Suppressor macrophage treated with lipopolysaccharide for 4 hours (primary cell): ENCODE measurements at regions not wholly inside any gene's neighbourhood (a gene's known extent, or its start where the extent isn't known, plus 50 kb on each side); places are given as distances from the start of the nearest gene placed in this dataset.
A peak's percentile ranks its signal among the peaks of the same experiment; 100 is the strongest.

Source experiments
- DNase-seq: peaks from one replicate; pipeline ENCODE4 v3.0.0-alpha.2; 2020

- DNase-seq: no peak
These were observed 286.5 kb upstream of the SORCS1 start for GRCh38 chr10:107451047-107451446.

DNA sequence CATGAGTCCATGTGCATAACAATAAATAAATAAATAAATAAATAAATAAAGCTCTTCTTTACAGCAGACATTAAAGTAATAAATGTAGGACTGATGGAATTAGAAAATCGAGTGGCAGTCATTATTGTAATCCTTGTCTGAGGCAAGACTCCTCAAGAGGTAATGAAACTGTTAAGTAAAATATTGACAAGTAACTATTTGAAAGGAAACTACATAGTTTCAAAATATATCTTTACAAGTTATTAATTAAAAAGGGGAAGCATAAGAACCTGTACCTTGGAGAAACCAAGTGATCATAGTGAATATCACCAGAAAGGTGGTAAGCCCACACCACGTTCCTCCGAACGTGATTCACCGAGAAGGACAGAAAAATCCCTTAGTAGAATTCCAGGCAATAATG lies 285.6 kb upstream of the SORCS1 start:
- DNase-seq: no peak

GRCh38 chr10:107444443-107444842 lies 279.9 kb upstream of the SORCS1 start:
- no peak for DNase-seq

GRCh38 chr10:107443813-107444212 lies 279.3 kb upstream of the SORCS1 start:
- no peak for DNase-seq

DNA sequence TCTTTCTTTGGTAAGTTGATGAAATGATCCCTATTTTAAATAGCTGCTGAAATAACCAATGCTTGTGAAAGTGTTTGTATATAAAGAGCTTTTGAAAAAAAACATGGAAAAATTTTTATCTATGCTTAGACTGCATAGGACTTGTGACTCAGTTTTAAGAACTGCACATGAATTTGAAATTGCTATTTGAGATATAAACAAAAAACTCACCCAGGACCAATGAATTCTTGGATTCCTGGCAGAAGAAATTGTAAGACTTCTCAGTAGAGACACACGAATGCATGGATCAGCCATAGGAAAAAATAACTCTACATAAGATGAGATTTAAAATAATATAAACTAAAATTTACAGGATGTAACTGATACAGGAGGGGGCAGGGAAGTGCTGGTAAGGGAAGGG lies 278.8 kb upstream of the SORCS1 start:
- no peak for DNase-seq

DNA sequence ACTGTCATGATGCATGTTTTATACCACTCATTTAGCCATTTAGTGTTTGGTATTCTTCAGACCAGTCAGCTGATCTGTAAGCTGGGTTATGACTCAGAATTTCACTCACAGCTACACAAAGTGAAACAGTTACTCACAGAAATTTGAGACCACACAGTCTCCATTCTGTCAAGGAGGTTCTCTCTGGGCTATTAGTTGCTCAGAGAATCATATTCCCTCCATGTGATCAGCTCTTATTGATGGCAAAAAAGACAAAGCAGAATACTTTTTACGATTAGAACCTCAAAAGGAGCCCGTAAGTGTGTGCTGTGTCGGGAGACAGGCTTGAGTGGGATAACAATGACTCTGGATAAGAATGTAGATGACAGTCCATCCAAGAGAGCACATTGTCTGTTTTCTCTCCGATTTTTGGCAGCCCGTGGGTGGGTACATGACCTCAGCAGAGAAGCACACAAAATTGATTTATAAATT lies 277.6 kb upstream of the SORCS1 start:
- DNase-seq: no peak

DNA sequence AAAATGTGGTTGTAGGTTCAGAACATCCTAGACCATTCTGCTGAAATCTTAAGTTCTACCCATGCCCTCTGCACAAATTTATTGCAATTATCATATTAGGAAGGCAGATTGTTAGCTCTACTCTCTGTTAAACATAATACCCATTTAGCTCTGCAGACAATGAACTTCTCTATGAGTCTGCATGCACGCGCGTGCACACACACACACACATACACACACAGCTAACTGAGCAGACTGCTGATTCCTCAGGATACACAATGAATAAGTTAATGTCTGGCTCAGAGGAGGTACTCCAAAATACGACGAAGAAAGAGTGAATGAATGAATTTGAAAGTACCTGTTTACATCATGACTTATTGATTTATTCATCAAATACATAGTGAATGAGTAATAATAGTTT lies 276.2 kb upstream of the SORCS1 start:
- DNase-seq: no peak

GRCh38 chr10:107437921-107438320 lies 273.4 kb upstream of the SORCS1 start:
- DNase-seq: no peak

GRCh38 chr10:107436568-107436967 lies 272.1 kb upstream of the SORCS1 start:
- no peak for DNase-seq

GRCh38 chr10:107434854-107435253 lies 270.3 kb upstream of the SORCS1 start:
- no peak for DNase-seq

GRCh38 chr10:107434201-107434600 lies 269.7 kb upstream of the SORCS1 start:
- DNase-seq: no peak

DNA sequence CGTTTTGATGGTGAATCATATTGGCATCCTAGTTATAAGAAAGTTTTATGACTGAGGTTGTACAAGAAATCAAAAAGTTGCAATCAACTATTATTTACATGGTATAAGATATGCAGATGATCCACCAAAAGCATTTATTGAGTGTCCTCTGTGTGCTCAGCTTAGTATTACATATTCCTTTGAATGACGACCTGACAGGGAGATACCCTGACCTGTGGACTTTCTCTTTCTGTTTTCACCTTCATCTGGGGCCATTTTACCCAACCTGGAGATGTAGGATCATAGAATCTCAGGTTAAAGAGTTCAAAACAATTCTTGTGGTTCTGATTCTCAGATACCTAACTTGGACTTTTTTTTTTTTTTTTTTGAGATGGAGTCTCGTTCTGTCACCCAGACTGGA lies 269.1 kb upstream of the SORCS1 start:
- DNase-seq: no peak

DNA sequence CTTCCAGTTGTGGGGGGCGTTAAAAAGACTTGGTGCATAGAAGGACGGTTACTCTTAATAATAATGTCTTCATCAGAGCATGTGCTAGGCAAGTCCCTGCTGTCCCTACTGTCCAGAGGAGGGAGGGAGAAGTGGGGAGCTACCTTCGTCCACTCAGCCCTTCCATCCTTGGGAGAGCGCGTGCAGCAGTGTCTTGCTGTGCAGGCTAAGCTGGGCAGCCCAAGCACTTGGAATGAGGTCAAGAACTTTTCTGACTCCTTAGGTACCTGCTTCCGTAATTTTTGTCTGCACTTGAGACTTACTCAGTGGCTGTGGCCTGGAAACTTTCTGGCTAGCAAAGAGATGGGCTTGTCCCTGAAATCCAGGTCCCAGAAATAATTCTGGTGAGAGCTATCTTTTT lies 265.9 kb upstream of the SORCS1 start:
- no peak for DNase-seq

GRCh38 chr10:107427016-107427415 lies 262.5 kb upstream of the SORCS1 start:
- no peak for DNase-seq

DNA sequence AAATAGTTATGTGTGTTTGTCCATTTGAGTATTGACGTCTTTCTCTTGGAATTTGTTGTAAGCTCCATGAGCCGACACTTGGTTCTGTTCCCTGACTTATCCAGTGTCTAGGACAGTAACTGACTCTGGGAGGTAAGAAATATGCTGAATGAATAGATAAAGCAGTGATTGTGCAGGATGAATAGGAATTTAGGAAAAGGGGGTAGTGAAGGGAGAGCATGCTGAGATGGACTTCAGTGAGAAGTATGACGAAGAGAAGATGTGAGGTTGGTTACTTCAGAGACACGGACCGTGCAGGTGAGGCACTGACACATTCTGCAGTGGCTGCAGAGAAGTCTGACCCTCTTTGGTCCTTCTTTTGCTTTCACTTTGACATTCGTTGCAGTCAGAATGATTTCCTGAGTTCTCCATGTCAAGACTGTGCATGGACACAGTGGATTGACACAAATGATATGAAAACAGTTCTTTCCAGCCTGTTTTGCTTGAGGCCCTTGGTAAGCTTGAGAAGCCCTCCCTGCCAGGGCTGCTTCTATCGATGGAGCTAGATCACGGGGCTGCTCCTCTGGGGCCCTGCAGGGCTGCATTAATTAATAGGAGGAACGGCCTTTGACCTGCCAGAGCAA lies 261.5 kb upstream of the SORCS1 start:
- no peak for DNase-seq

DNA sequence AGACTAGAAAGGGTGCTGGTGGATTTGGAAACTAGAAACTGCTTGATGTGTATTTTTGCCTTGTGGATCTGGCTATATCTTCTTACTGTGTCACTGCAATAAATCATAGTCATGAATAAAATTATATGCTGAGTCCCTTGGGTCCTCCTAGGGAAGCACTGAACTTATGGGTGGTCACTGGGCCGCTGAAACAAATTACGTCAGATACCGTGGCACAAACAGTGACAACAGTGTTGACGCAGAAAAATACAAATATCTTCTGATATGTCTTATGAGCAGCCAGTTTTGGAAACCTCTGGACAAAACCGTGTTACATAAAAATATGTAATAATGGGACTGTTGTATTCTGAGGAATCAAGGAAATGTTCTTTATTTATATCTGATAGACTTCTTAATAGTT lies 260.1 kb upstream of the SORCS1 start:
- no peak for DNase-seq

GRCh38 chr10:107423903-107424302 lies 259.4 kb upstream of the SORCS1 start:
- no peak for DNase-seq

DNA sequence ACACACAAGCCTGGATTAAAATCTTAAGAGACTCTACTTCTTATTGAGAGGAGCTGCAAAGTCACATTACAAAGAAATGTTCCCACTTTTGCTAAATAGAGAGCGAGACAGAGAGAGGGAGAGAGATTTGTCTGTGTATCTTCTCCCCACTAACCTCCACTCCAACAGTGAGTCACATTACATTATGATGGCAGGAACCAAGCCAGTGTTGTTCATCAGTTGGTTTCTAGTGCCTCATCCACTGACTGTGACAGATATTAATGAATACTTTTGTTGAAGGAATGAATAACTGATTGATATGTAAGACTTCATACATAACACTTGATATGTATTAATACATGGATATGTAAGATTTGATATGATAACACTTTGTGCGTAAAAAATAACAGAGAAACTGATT lies 258.2 kb upstream of the SORCS1 start:
- DNase-seq: no peak

DNA sequence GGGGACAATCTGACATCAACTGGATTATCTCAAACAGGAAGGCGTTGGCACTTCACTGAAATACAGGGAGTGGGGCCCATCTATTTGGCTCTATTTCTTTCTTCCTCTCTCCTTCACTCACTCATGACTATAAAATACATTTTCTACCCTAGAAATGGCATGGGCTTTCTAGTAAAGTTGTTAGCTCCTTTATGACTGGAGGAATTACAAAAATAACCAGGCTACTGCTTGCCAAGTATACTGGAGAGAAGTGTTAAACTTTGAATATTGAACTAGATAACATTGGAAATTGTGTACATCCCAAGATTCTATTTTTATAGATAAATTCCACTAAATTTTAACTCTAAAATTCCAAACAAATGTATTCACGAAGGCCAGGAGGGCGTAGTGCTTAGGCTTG lies 255.7 kb upstream of the SORCS1 start:
- no peak for DNase-seq

GRCh38 chr10:107418085-107418806 lies 253.7 kb upstream of the SORCS1 start:
- DNase-seq: peak; percentile 5

DNA sequence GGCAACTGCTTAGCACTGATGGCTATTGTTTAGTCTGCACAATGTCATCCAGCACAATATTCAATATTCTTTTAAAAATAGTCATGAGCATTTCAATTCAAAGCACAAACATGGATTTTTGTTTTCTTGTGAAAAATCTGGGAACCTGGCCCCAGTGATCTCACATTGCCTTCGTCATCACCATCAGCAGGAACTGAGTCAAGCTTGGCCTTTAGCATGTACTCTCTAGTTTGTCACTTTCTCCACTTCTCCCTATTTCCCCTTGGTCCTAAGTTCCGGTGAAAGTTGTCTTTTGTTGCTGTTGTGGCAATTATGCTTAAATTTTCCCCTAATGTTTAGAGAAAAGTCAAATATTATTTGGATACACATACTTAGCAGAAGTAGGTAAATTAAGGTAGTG lies 252.9 kb upstream of the SORCS1 start:
- no peak for DNase-seq

DNA sequence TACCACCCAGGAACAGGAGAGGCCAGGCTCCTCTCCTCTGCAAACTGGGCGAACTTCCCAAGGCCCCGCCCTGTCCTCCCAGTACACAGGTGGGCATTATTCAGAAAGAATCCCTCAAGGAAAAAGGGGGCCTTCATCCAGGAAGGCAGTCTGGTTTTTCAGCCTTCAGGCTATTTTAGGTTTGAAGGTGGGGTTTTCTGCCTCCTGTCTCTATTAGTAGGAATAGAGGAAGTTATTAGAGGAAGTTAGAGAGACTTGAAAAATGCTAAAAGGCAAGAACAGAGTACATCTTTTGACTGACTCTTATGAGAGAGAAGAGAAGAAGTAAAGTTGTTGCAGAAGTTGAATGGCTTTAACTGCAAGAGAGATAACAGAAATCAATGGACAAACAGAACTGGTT lies 250.9 kb upstream of the SORCS1 start:
- DNase-seq: no peak

- DNase-seq: no peak
These were observed 249.5 kb upstream of the SORCS1 start for GRCh38 chr10:107413971-107414370.

DNA sequence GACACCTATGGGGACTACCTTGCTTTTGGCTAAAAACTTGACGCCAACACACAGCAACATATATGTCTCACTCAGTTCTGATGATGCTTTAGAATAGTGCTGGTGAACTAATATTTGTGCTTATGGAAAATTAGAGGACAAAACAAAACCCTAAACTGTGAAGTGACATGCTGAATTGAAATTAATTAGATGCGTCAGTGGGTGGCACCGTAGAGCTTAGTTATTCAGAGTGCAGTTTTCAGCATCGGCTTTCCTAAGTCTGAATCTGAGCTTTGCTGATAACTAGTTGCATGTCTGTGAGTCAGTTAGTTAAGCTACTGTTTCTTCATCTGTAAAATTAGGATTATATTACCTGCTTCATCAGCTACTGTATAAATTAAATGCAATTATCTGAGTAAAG lies 245.0 kb upstream of the SORCS1 start:
- peak; percentile 19 for DNase-seq

- DNase-seq: no peak
These were observed 233.6 kb upstream of the SORCS1 start for GRCh38 chr10:107398115-107398514.
